KOPT-K1 (cell line): ENCODE measurements at regions not wholly inside any gene's neighbourhood (a gene's known extent, or its start where the extent isn't known, plus 50 kb on each side); places are given as distances from the start of the nearest gene placed in this dataset.

ENCODE experiments used
- H3K27ac ChIP-seq: fragments of 200-600 bp; sonication (generic); 2 replicates; pipeline ENCODE4 v1.5.1; 2016; ENCODE audit warnings: antibody characterized with exemption, mild to moderate bottlenecking, low read depth, low read length; ENCODE audit not compliant: poor library complexity, severe bottlenecking
- H3K36me3 ChIP-seq: fragments of 200-600 bp; sonication (generic); 2 replicates; pipeline ENCODE4 v1.5.1; 2017; ENCODE audit warnings: antibody characterized with exemption, mild to moderate bottlenecking, low read length, moderate library complexity; ENCODE audit not compliant: insufficient read depth
- H3K9me3 ChIP-seq: fragments of 200-600 bp; sonication (generic); 2 replicates; pipeline ENCODE4 v1.5.1; 2017; ENCODE audit warnings: antibody characterized with exemption, low read length, mild to moderate bottlenecking; ENCODE audit not compliant: insufficient read depth, poor library complexity, severe bottlenecking

DNA sequence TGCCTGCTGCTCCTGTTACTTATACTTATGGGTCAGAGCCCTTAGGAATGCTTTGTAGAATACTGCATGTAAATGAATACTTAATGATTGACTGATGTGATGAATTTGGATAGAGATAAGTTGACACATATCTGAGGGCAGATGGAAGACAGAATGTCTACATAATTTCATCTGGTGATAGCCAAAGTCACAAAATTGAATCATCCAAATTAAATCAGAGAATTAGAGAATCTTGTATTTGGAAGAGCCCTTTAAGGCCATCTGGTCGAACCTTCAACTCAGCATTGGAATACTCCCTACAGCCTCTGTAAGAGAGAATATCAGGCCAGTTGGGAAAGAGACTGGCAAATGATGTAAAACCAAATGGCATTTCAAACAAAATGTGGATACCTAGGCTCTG is 944.8 kb downstream of the RPA4 start:
- Histone ChIP-seq H3K9me3 (no peaks in the 10 kb centered on the region), H3K27ac (no peak overlapping the region), H3K36me3 (no peaks in the 10 kb centered on the region)

DNA sequence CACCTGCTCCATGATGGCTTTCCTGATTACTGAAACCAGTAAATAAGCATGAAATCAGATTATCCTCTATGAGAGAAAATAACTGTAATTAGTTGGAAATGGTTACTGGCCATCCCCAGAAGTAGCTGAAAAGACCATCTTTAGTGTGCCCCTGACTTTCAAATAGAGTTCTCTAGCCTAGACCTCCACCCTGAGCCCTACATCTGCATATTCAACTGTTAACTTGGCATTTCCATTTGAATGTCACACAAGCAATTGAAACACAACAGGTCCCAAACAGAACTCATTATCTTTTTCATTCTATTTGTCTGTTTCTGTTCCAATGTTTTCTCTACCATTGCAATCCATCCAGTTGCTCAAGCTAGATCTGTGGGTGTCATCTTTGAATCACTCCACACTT is 952.3 kb downstream of the RPA4 start:
- Histone ChIP-seq H3K36me3 (no peaks in the 10 kb centered on the region), H3K27ac (no peak overlapping the region), H3K9me3 (no peaks in the 10 kb centered on the region)

DNA sequence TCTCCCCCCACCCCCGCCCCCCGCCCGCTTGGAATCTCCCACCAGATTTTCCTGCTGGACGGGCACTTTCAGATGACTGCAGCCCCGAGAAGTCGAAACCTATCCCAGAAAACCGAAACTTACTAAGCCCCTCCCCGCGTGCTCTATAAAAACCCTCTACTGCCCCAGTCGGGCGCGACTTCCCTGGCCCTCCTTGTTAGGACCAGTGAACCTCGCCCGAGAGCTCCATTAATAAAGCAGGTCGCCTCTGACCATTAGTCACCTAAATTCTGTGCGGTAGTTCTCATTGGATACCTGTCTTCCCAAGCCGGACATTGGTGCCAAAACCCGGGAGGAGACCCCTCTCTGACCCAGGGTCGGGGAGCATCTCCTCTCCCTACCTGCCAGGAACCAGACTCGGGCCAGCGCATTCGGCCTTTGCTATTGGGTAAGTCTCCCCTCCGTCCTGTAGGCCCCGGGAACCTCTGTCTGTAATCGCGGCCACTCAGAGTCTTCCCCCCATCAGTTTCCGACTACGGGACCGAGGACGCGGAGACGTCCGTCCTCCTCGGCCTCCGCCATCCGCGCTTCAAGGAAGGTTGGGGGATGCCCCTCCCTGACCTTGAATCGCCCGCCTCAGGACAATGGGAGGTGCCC is 958.0 kb downstream of the RPA4 start:
- Histone ChIP-seq H3K36me3 (no peaks in the 10 kb centered on the region), H3K27ac (no peak overlapping the region), H3K9me3 (peaks cover 17% of the 10 kb centered on the region)

DNA sequence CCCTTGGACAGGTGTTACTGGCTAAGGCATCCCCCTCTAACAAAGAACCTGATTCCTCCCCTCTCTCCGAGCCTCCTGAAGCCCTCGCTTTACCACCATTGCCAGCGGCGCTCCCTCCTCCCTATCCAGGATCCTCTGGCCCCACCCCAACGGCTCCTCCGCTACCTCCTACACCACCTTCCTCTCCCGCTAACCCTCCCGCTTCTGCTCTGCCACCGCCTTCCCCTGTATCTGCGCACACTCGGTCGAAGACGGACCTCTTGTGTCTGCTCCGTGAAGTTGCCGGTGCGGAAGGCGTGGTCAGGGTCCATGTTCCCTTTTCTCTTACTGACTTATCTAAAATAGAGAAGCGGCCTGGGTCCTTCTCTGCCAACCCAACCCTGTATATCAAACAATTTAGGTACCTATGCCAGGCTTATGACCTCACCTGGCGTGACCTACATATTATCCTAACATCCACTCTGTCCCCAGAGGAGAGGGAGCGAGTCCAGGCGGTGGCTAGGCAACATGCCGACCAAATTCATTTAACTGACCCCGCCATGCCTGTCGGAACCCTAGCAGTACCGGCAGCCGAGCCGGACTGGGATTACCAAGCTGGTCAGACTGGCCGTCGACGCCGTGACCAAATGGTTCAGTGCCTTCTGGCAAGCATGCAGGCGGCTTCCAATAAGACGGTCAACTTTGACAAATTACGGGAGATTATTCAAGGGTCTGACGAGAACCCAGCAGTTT is 958.9 kb downstream of the RPA4 start:
- peaks cover 25% of the 10 kb centered on the region for H3K9me3 ChIP-seq
- H3K27ac ChIP-seq = no peak overlapping the region
- no peaks in the 10 kb centered on the region for H3K36me3 ChIP-seq

- Histone ChIP-seq H3K36me3 (no peaks in the 10 kb centered on the region), H3K9me3 (peaks cover 25% of the 10 kb centered on the region), H3K27ac (no peak overlapping the region)
Observed at GRCh38 chrX:97843200-97843811, 959.6 kb downstream of the RPA4 start.

- H3K9me3 ChIP-seq = peaks cover 25% of the 10 kb centered on the region
Observed at GRCh38 chrX:97844161-97844560, 960.5 kb downstream of the RPA4 start.

GRCh38 chrX:97844943-97845342 is 961.2 kb downstream of the RPA4 start:
- peaks cover 25% of the 10 kb centered on the region for H3K9me3 ChIP-seq
- H3K36me3 ChIP-seq = no peaks in the 10 kb centered on the region
- H3K27ac ChIP-seq = no peak overlapping the region

More at GRCh38 chrX:97844161-97844560, 960.5 kb downstream of the RPA4 start:
- no peaks in the 10 kb centered on the region for H3K36me3 ChIP-seq
- H3K27ac ChIP-seq = no peak overlapping the region

DNA sequence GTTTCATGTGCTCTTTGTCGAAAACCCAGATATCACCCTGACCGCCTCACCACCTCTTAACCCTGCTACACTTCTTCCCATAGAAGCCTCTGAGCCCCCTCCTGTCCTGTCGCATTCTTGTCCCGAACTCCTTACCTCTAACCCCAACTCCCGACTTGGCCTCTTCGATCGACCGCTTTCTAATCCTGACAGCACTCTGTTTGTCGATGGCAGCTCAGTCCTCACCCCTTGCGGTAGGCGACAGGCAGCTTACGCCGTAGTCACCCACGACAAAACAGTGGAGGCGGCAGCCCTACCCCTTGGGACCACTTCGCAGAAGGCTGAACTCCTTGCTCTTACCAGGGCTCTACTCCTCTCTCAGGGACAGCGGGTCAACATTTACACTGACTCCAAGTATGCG is 961.7 kb downstream of the RPA4 start:
- H3K9me3 ChIP-seq = peaks cover 25% of the 10 kb centered on the region
- H3K36me3 ChIP-seq = no peaks in the 10 kb centered on the region
- no peak overlapping the region for H3K27ac ChIP-seq

DNA sequence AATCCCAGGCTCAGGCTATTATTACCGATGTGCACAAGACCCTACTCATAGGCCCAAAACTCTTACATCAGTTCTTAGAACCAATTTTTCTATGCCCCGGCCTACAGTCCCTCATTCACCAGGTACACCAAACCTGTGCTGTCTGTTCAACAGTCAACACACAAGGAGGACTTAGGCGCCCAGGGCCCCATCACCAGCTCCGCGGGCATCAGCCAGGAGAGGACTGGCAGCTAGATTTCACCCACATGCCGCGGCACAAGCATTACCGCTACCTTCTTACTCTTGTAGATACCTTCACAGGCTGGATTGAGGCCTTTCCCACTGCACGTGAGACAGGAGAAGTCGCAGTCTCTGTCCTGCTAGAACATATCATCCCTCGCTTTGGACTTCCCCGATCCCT is 962.5 kb downstream of the RPA4 start:
- no peak overlapping the region for H3K27ac ChIP-seq
- no peaks in the 10 kb centered on the region for H3K36me3 ChIP-seq
- peaks cover 25% of the 10 kb centered on the region for H3K9me3 ChIP-seq

DNA sequence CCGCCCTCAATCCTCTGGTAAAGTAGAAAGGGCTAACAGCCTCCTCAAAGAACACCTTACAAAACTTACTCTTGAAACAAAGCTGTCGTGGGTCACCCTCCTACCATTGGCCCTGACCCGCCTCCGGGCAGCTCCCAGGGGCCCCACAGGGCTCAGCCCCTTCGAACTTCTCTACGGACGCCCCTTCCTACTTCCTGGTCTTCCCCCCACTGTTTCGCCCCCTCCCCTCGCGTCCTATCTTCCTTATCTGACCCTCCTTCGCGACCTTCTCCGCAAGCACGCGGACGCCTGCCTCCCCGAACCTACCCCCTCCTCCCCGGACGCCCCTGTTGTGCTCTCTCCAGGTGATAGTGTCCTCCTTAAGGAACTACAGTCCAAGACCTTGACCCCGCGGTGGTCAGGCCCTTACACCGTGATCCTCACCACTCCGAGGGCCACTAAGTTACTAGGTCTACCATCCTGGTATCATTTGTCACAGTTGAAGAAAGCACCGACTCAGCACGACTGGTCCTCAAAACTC is 963.1 kb downstream of the RPA4 start:
- H3K9me3 ChIP-seq = peaks cover 25% of the 10 kb centered on the region
- H3K27ac ChIP-seq = no peak overlapping the region
- H3K36me3 ChIP-seq = no peaks in the 10 kb centered on the region

- Histone ChIP-seq H3K27ac (no peak overlapping the region), H3K9me3 (peaks cover 25% of the 10 kb centered on the region), H3K36me3 (no peaks in the 10 kb centered on the region)
Observed at GRCh38 chrX:97847885-97848679, 964.4 kb downstream of the RPA4 start.

DNA sequence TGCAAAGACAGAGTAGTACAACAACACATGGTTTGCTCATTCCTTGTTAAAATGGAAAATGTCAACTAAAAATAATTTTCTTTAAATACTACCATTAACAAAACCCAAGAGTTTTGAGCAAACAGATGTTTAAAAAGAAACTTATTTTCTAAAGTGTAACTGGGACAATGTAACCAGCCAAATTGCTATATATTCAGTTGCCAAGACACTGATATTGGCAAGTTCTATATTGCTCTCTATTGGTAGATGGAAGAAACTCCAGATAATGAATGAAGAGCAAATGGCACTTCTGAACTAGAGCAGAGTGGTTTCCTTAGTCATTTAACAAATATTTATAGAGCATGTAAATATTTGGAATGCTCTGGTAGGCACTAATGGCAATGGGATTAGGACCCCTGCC is 966.2 kb downstream of the RPA4 start:
- Histone ChIP-seq H3K36me3 (no peaks in the 10 kb centered on the region), H3K9me3 (peaks cover 19% of the 10 kb centered on the region), H3K27ac (no peak overlapping the region)

- H3K36me3 ChIP-seq = no peaks in the 10 kb centered on the region
- H3K27ac ChIP-seq = no peak overlapping the region
- H3K9me3 ChIP-seq = peaks cover 10% of the 10 kb centered on the region
Observed at GRCh38 chrX:97850911-97851310, 967.2 kb downstream of the RPA4 start.

DNA sequence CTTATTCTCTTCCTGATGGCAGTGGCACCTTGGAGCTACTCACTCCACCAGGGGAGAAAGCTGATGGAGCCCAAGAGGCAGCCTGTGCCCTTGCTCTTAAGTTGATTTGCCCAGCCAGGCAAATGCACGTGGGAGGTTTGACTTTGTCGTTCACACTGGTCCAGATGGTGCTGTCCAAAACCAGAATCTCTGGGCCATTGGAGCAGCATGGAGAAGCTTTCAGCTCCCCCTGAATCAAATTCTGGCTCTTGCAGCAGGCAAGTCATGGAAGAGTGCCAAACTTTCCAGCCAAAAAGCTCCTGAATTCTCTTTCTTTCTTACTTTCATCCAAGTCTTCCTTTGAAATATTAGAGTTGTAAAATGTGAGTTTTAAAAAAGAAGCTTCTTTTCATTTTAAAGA is 970.4 kb downstream of the RPA4 start:
- H3K9me3 ChIP-seq = no peaks in the 10 kb centered on the region
- no peak overlapping the region for H3K27ac ChIP-seq
- H3K36me3 ChIP-seq = no peaks in the 10 kb centered on the region

DNA sequence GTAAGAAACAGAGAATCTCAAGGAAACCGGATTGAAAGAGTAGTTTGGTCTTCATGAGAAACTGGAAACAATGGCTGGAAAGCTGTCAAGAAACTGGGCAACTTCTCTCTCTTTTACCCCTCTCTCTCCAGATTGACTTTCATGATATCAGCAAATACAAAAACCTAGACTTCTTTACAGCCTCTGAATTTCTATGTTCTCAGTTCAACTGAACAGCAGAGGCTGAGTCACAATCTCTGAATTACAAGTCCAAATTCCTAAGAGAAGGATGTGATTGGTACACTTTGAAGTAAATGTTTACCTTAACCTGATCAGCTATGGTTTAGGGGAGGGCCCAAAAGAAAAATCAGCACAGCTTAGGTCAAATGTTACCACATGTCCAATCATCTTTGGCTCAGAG is 974.9 kb downstream of the RPA4 start:
- H3K36me3 ChIP-seq = no peaks in the 10 kb centered on the region
- no peak overlapping the region for H3K27ac ChIP-seq
- H3K9me3 ChIP-seq = no peaks in the 10 kb centered on the region
